GM12878 (cell line): ENCODE measurements at regions not wholly inside any gene's neighbourhood (a gene's known extent, or its start where the extent isn't known, plus 50 kb on each side); places are given as distances from the start of the nearest gene placed in this dataset.

Source experiments
- ATAC-seq: fragments of 200-7000 bp; cut with Tn5 transposase; 3 replicates; pipeline ENCODE4 v1.9.1; 2020; ENCODE audit warnings: mild to moderate bottlenecking, moderate library complexity
- BruUV-seq: library from RNA; stranded (reverse); fragments of 400-500 nt; replicated peaks from 2 replicates; lab custom pipeline; 2021; lab: Mats Ljungman, UMichigan
- CTCF ChIA-PET: fragments of 300-600 bp; sonication (Branson Sonifier 250); formaldehyde crosslinking; extraction: SDS; loops from one replicate; lab custom pipeline; 2021; ENCODE audit warnings: inconsistent platforms; lab: Yijun Ruan, JAX
- POLR2A ChIA-PET: fragments of 350-600 bp; formaldehyde crosslinking; extraction: SDS; loops from one replicate; lab custom pipeline; 2021; ENCODE audit warnings: inconsistent platforms; lab: Charles Lee
- RAD21 ChIA-PET: fragments of 300-600 bp; sonication (Branson Sonifier 250); formaldehyde crosslinking; loops from one replicate; lab custom pipeline; 2023; ENCODE audit warnings: antibody characterized with exemption; ENCODE audit not compliant: unreplicated experiment; lab: Charles Lee
- SMC1A ChIA-PET: fragments of 300-600 bp; sonication (Branson Sonifier 250); formaldehyde crosslinking; loops from one replicate; lab custom pipeline; 2023; ENCODE audit not compliant: unreplicated experiment, uncharacterized antibody; lab: Charles Lee
- DNase-seq: peaks from one replicate; pipeline ENCODE4 v3.0.0-alpha.2; 2011; ENCODE audit warnings: low read depth, low spot score
- FAIRE-seq: peaks from 3 replicates; lab custom pipeline; 2011; peaks lifted over from hg19 to GRCh38; lab: Jason Lieb, UNC
- H2AFZ ChIP-seq: 2 replicates; pipeline ENCODE4 v1.6.0; 2011; ENCODE audit warnings: low read depth, low read length, control low read depth; ENCODE audit not compliant: control insufficient read depth
- H3K27ac ChIP-seq: 2 replicates; pipeline ENCODE4 v1.5.1; 2011; ENCODE audit warnings: control low read depth; ENCODE audit not compliant: control insufficient read depth, insufficient read depth
- H3K27me3 ChIP-seq, 2 experiments: replicated peaks in 1 of 2; 2 replicates each; pipeline versions ENCODE4 v1.6.0 to v1.6.1; 2011; ENCODE audit warnings: low read length in 1 of 2; ENCODE audit not compliant: control insufficient read depth in 2 of 2, insufficient read depth in 2 of 2
- H3K36me3 ChIP-seq, 2 experiments: 2 replicates each; pipeline ENCODE4 v1.5.1; 2011; ENCODE audit warnings: low read length in 1 of 2; ENCODE audit not compliant: control insufficient read depth in 2 of 2, insufficient read depth in 2 of 2
- H3K4me1 ChIP-seq: 2 replicates; pipeline ENCODE4 v1.6.1; 2011; ENCODE audit warnings: mild to moderate bottlenecking, low read length, moderate library complexity, mixed read lengths; ENCODE audit not compliant: control insufficient read depth, insufficient read depth
- H3K4me2 ChIP-seq: 2 replicates; pipeline ENCODE4 v1.6.0; 2011; ENCODE audit warnings: control low read depth; ENCODE audit not compliant: control insufficient read depth, insufficient read depth
- H3K4me3 ChIP-seq: fragments of 200-600 bp; sonication (generic); 2 replicates; pipeline ENCODE4 v1.5.1; 2016
- H3K79me2 ChIP-seq: 2 replicates; pipeline ENCODE4 v1.6.0; 2011; ENCODE audit warnings: low read length; ENCODE audit not compliant: control insufficient read depth, insufficient read depth
- H3K9ac ChIP-seq: 2 replicates; pipeline ENCODE4 v1.8.0; 2011; ENCODE audit warnings: low read length, control low read depth, mixed read lengths; ENCODE audit not compliant: control insufficient read depth, insufficient read depth
- H3K9me3 ChIP-seq: replicated peaks from 3 replicates; pipeline ENCODE4 v1.5.1; 2011; ENCODE audit warnings: mild to moderate bottlenecking, low read length; ENCODE audit not compliant: control insufficient read depth, insufficient read depth
- H4K20me1 ChIP-seq: 2 replicates; pipeline ENCODE4 v1.6.0; 2011; ENCODE audit not compliant: control insufficient read depth, insufficient read depth
- CREB1 ChIP-seq: IDR thresholded peaks from 2 replicates; pipeline ENCODE4 v1.6.1; 2012; ENCODE audit warnings: low read depth, mild to moderate bottlenecking, inconsistent platforms
- HCFC1 ChIP-seq: fragments of 150-350 bp; IDR thresholded peaks from 2 replicates; pipeline ENCODE4 v1.6.1; 2014; ENCODE audit warnings: low read length
- HSF1 ChIP-seq: fragments of 150-350 bp; IDR thresholded peaks from 2 replicates; pipeline ENCODE4 v1.6.1; 2014; ENCODE audit warnings: mild to moderate bottlenecking, low read depth, low read length
- RAD21 ChIP-seq: IDR thresholded peaks from 2 replicates; pipeline ENCODE4 v1.6.1; 2011; ENCODE audit warnings: mild to moderate bottlenecking, low read depth, low read length, moderate library complexity; ENCODE audit not compliant: insufficient read depth
- RAD51 ChIP-seq: fragments of 450-650 bp; IDR thresholded peaks from 2 replicates; pipeline ENCODE4 v1.6.1; 2016; ENCODE audit warnings: moderate library complexity, mild to moderate bottlenecking, inconsistent platforms
- WGBS: methylation state at CpG from one replicate; pipeline ENCODE4 v1.1.6; 2016; ENCODE audit warnings: low lambda C conversion rate; ENCODE audit not compliant: insufficient replicate concordance, insufficient coverage; ENCODE audit errors: missing lambda C conversion rate; 5-methylcytosine and 5-hydroxymethylcytosine counted together
- in situ Hi-C: fragments of 300-500 bp; cut with MboI; formaldehyde crosslinking; loops from 9 replicates; pipeline ENCODE4 v1.14.3; 2018; ENCODE audit warnings: mixed read lengths
- intact Hi-C: fragments of 100-400 bp; cut with micrococcal nuclease; formaldehyde crosslinking; loops from one replicate; pipeline ENCODE4 v1.14.2; 2022; ENCODE audit not compliant: unreplicated experiment

DNA sequence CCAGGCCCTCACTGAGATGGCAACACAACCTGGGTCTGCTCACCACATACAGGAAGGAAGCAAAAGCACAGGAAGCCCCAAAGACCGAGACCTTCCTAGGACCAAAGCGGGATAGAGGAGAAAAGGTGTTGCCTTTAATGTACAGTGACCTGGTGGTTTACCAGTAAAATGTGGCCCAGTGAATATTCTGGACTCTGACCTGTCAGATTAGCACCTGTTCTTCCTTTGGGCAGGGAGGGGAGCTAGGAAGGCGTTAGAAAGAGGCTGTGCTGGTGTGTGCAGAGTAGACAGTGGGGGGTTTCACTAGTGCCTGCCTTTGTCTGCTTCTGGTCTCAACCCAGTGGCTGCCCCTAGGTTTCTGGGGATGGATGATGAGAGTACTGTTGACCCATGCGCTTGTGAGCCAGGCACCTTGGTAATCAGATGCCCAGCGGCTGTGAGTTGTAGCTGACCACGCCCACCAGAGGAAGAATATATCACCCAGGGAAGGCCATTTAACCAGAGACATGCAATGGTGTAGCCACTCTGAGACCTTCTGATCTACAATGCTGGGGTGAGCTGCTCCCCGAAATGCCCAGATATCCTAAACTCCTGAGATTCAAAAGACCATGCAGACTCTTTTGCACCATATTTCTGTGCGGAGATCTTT lies 90.1 kb upstream of the NEO1 start:
- no peak for FAIRE-seq

GRCh38 chr15:72961346-72961745 lies 90.9 kb upstream of the NEO1 start:
- Histone ChIP-seq H3K4me3 (no peak overlapping the region), H3K9me3 (no peaks in the 10 kb centered on the region), H3K79me2 (no peaks in the 10 kb centered on the region), H3K4me2 (no peak overlapping the region), H3K9ac (no peak overlapping the region), H3K36me3 (no peaks in the 10 kb centered on the region), H2AFZ (no peak overlapping the region), H3K27ac (no peak overlapping the region), H3K27me3 (no peaks in the 10 kb centered on the region), H4K20me1 (no peaks in the 10 kb centered on the region), H3K4me1 (no peaks in the 10 kb centered on the region)
- FAIRE-seq, result no peak
- no peak for ATAC-seq
- ChIA-PET CTCF (interaction anchor here (0.7 kb wide), 1 partner anchor 48 kb away, joined by 3 read pairs; no protein-coding TSS in a partner anchor), SMC1A (no interaction called here), RAD21 (no interaction called here), POLR2A (no interaction called here)
- 33% methylated on average over 3 of the region's 3 CpGs for WGBS
- intact Hi-C loops (no loop called here), in situ Hi-C loops (no loop called here)
- DNase-seq, result no peak
- TF ChIP-seq HCFC1, result no peak
- BruUV-seq, result no TSS peak

More for the DNA sequence above, 90.1 kb upstream of the NEO1 start:
- Histone ChIP-seq H3K4me3 (no peak overlapping the region), H3K27me3 (no peaks in the 10 kb centered on the region), H3K9ac (no peak overlapping the region), H3K27ac (no peak overlapping the region), H3K9me3 (no peaks in the 10 kb centered on the region), H2AFZ (no peak overlapping the region), H3K36me3 (no peaks in the 10 kb centered on the region), H4K20me1 (no peaks in the 10 kb centered on the region), H3K79me2 (no peaks in the 10 kb centered on the region), H3K4me1 (no peaks in the 10 kb centered on the region)
- SMC1A ChIA-PET, result no interaction called here
- WGBS, result 26% methylated on average over 8 of the region's 8 CpGs
- DNase-seq (no peak), ATAC-seq (no peak)
- RAD21 ChIA-PET, result no interaction called here
- BruUV-seq, result no TSS peak
- CTCF ChIA-PET, result no interaction called here
- POLR2A ChIA-PET, result no interaction called here
- intact Hi-C loops, result no loop called here
- in situ Hi-C loops, result no loop called here
- TF ChIP-seq CREB1 (no peak), RAD21 (no peak), HSF1 (no peak), RAD51 (no peak)
- TF ChIP-seq, all 136 proteins: peak for 0
- H3K4me2 ChIP-seq, result no peak overlapping the region
